H1 (cell line): ENCODE measurements at regions not wholly inside any gene's neighbourhood (a gene's known extent, or its start where the extent isn't known, plus 50 kb on each side); places are given as distances from the start of the nearest gene placed in this dataset.

Experiments used
- CTCF ChIA-PET: fragments of 300-600 bp; sonication (Branson Sonifier 250); formaldehyde crosslinking; loops from one replicate; lab custom pipeline; 2021; ENCODE audit not compliant: partially characterized antibody; lab: Charles Lee
- POLR2A ChIA-PET: fragments of 300-600 bp; sonication (Branson Sonifier 250); formaldehyde crosslinking; loops from one replicate; lab custom pipeline; 2021; ENCODE audit warnings: inconsistent platforms; ENCODE audit not compliant: partially characterized antibody; lab: Charles Lee
- DNase-seq, 2 experiments: peaks; one replicate each; pipeline versions ENCODE4 v3.0.0 to v3.0.0-alpha.2; 2010 to 2022; ENCODE audit warnings: low spot score in 2 of 2, low read depth in 1 of 2, mixed read lengths in 1 of 2
- FAIRE-seq: peaks from 2 replicates; lab custom pipeline; 2011; peaks lifted over from hg19 to GRCh38; lab: Jason Lieb, UNC
- H2AFZ ChIP-seq: 2 replicates; pipeline ENCODE4 v1.8.1; 2012; ENCODE audit warnings: low read length, inconsistent platforms
- H2AK5ac ChIP-seq: 2 replicates; pipeline ENCODE4 v1.6.1; 2013; ENCODE audit warnings: low read depth, low read length
- H2BK120ac ChIP-seq: replicated peaks from 2 replicates; pipeline ENCODE3; 2013; ENCODE audit warnings: low read depth, low read length, inconsistent platforms
- H2BK12ac ChIP-seq: 2 replicates; pipeline ENCODE4 v1.6.1; 2013; ENCODE audit warnings: low read depth, low read length
- H2BK15ac ChIP-seq: 2 replicates; pipeline ENCODE4 v1.6.1; 2013; ENCODE audit warnings: low read length
- H2BK20ac ChIP-seq: 2 replicates; pipeline ENCODE4 v1.6.1; 2013; ENCODE audit warnings: low read length
- H2BK5ac ChIP-seq: 2 replicates; pipeline ENCODE4 v1.6.1; 2013; ENCODE audit warnings: low read depth, low read length
- H3K14ac ChIP-seq: 2 replicates; pipeline ENCODE4 v1.6.1; 2013; ENCODE audit warnings: inconsistent platforms; ENCODE audit not compliant: insufficient read length
- H3K18ac ChIP-seq: 2 replicates; pipeline ENCODE4 v1.6.1; 2013; ENCODE audit warnings: low read length; ENCODE audit errors: extremely low read depth
- H3K23ac ChIP-seq: 2 replicates; pipeline ENCODE4 v1.6.1; 2013; ENCODE audit warnings: inconsistent platforms; ENCODE audit not compliant: insufficient read length
- H3K23me2 ChIP-seq: 2 replicates; pipeline ENCODE4 v1.6.1; 2013; ENCODE audit warnings: low read depth, low read length
- H3K27ac ChIP-seq: 2 replicates; pipeline ENCODE4 v1.6.1; 2011; ENCODE audit warnings: low read depth, low read length, inconsistent platforms
- H3K27me3 ChIP-seq, 4 experiments: replicated peaks in 1 of 4; 1 replicate in 1 of 4; 2 replicates in 3 of 4; pipeline versions ENCODE4 v1.6.1 to v1.8.1; 2011 to 2013; ENCODE audit warnings: low read length in 3 of 4, mild to moderate bottlenecking in 3 of 4, inconsistent platforms in 2 of 4, mixed read lengths in 2 of 4, moderate library complexity in 1 of 4; ENCODE audit not compliant: control insufficient read depth in 3 of 4, insufficient read depth in 3 of 4; ENCODE audit errors: extremely low read depth in 1 of 4
- H3K36me3 ChIP-seq, 4 experiments: 2 replicates each; pipeline versions ENCODE4 v1.6.1 to v1.8.1; 2011 to 2013; ENCODE audit warnings: mild to moderate bottlenecking in 4 of 4, low read length in 3 of 4, moderate library complexity in 2 of 4, control low read depth in 1 of 4, inconsistent platforms in 1 of 4; ENCODE audit not compliant: insufficient read depth in 4 of 4, control insufficient read depth in 2 of 4
- H3K4ac ChIP-seq: replicated peaks from 2 replicates; pipeline ENCODE3; 2013; ENCODE audit warnings: low read length, low read depth, mixed read lengths, inconsistent platforms; ENCODE audit not compliant: insufficient read length
- H3K4me1 ChIP-seq, 4 experiments: replicated peaks in 1 of 4; 1 replicate in 1 of 4; 2 replicates in 3 of 4; pipeline versions ENCODE4 v1.6.1 to v1.8.1; 2011 to 2013; ENCODE audit warnings: low read length in 3 of 4, inconsistent platforms in 2 of 4, mixed read lengths in 1 of 4; ENCODE audit not compliant: insufficient read depth in 4 of 4, control insufficient read depth in 3 of 4
- H3K4me2 ChIP-seq, 2 experiments: 2 replicates each; pipeline versions ENCODE4 v1.6.1 to v1.8.1; 2011 to 2013; ENCODE audit warnings: low read depth in 2 of 2, low read length in 2 of 2, control low read depth in 1 of 2, inconsistent platforms in 1 of 2, mild to moderate bottlenecking in 1 of 2; ENCODE audit not compliant: insufficient read depth in 1 of 2
- H3K4me3 ChIP-seq, 4 experiments: fragments of 200-600, 300-600 bp in 1 of 4; sonication (generic), shearing (Covaris generic), sonication (Bioruptor Twin) in 1 of 4; 2 replicates each; pipeline versions ENCODE4 v1.5.1 to v1.8.1; 2011 to 2016; ENCODE audit warnings: low read length in 4 of 4, low read depth in 3 of 4, control low read depth in 2 of 4, inconsistent platforms in 2 of 4, mild to moderate bottlenecking in 2 of 4, mixed read lengths in 1 of 4, moderate library complexity in 1 of 4; ENCODE audit not compliant: insufficient read depth in 2 of 4; ENCODE audit errors: extremely low read depth in 1 of 4
- H3K56ac ChIP-seq: replicated peaks from 2 replicates; pipeline ENCODE3; 2013; ENCODE audit warnings: low read depth, mild to moderate bottlenecking, mixed read lengths, low read length, inconsistent platforms; ENCODE audit not compliant: insufficient read length
- H3K79me1 ChIP-seq: 2 replicates; pipeline ENCODE4 v1.6.1; 2013; ENCODE audit warnings: low read depth, low read length, control low read depth
- H3K79me2 ChIP-seq, 2 experiments: 2 replicates each; pipeline versions ENCODE4 v1.6.1 to v1.8.1; 2012 to 2013; ENCODE audit warnings: low read length in 2 of 2, mild to moderate bottlenecking in 2 of 2, inconsistent platforms in 1 of 2; ENCODE audit not compliant: insufficient read depth in 2 of 2, control insufficient read depth in 1 of 2
- H3K9ac ChIP-seq, 4 experiments: replicated peaks in 1 of 4; 1 replicate in 1 of 4; 2 replicates in 3 of 4; pipeline versions ENCODE4 v1.6.1 to v1.8.1; 2011 to 2013; ENCODE audit warnings: low read depth in 3 of 4, low read length in 3 of 4, control low read depth in 2 of 4, mild to moderate bottlenecking in 2 of 4, moderate library complexity in 2 of 4, inconsistent platforms in 1 of 4; ENCODE audit errors: extremely low read depth in 1 of 4
- H3K9me3 ChIP-seq, 2 experiments: 2 replicates each; pipeline versions ENCODE4 v1.6.1 to v1.8.1; 2012 to 2013; ENCODE audit warnings: mild to moderate bottlenecking in 2 of 2, moderate library complexity in 2 of 2, control low read depth in 1 of 2, inconsistent platforms in 1 of 2, low read depth in 1 of 2, low read length in 1 of 2, mixed read lengths in 1 of 2; ENCODE audit not compliant: insufficient read depth in 2 of 2
- H4K20me1 ChIP-seq, 2 experiments: replicated peaks in 1 of 2; 2 replicates each; pipeline versions ENCODE3 to v1.8.1; 2011 to 2013; ENCODE audit warnings: inconsistent platforms in 2 of 2, low read length in 2 of 2, mild to moderate bottlenecking in 1 of 2; ENCODE audit not compliant: insufficient read depth in 2 of 2, control insufficient read depth in 1 of 2
- H4K5ac ChIP-seq: 2 replicates; pipeline ENCODE4 v1.6.1; 2013; ENCODE audit warnings: low read length, low read depth, mixed read lengths, inconsistent platforms; ENCODE audit not compliant: insufficient read length
- H4K8ac ChIP-seq: 2 replicates; pipeline ENCODE4 v1.8.0; 2013; ENCODE audit warnings: mild to moderate bottlenecking, moderate library complexity, low read length, inconsistent platforms; ENCODE audit not compliant: insufficient read depth; ENCODE audit errors: extremely low read depth
- H4K91ac ChIP-seq: replicated peaks from 2 replicates; pipeline ENCODE3; 2013; ENCODE audit warnings: low read length, mixed read lengths, inconsistent platforms; ENCODE audit not compliant: insufficient read length
- ASH2L ChIP-seq: fragments of 200-600, 300-600 bp; sonication (generic); IDR thresholded peaks from one replicate; pipeline ENCODE4 v1.7.1; 2017; ENCODE audit warnings: low read length
- ATF2 ChIP-seq: IDR thresholded peaks from 2 replicates; pipeline ENCODE4 v1.6.1; 2012; ENCODE audit warnings: low read length, inconsistent platforms
- BRCA1 ChIP-seq: IDR thresholded peaks from 2 replicates; pipeline ENCODE4 v1.6.1; 2012; ENCODE audit warnings: low read depth, low read length, improper control_type of control experiment
- CBX5 ChIP-seq: fragments of 300-800, 300-1000 bp; sonication (generic); IDR thresholded peaks from 2 replicates; pipeline ENCODE4 v1.7.1; 2016; ENCODE audit warnings: antibody characterized with exemption, low read length, low read depth
- CEBPB ChIP-seq: IDR thresholded peaks from 2 replicates; pipeline ENCODE4 v1.6.1; 2012; ENCODE audit warnings: low read depth, low read length
- HDAC6 ChIP-seq: IDR thresholded peaks from one replicate; pipeline ENCODE4 v1.7.1; 2012; ENCODE audit warnings: low read depth, mild to moderate bottlenecking, inconsistent platforms, low read length, moderate library complexity
- MAFK ChIP-seq: IDR thresholded peaks from 2 replicates; pipeline ENCODE4 v1.6.1; 2012; ENCODE audit warnings: low read depth, mild to moderate bottlenecking, improper control_type of control experiment, low read length
- PHF8 ChIP-seq: fragments of 200-600 bp; sonication (generic); conservative IDR thresholded peaks from 2 replicates; pipeline ENCODE4 v1.7.1; 2012; ENCODE audit warnings: low read depth, mild to moderate bottlenecking, inconsistent platforms, low read length, moderate library complexity
- RFX5 ChIP-seq: IDR thresholded peaks from 2 replicates; pipeline ENCODE4 v1.6.1; 2011; ENCODE audit warnings: low read depth, low read length, improper control_type of control experiment, borderline replicate concordance
- RXRA ChIP-seq: IDR thresholded peaks from 2 replicates; pipeline ENCODE4 v1.6.1; 2011; ENCODE audit warnings: low read depth, mild to moderate bottlenecking, low read length, moderate library complexity; ENCODE audit not compliant: insufficient read depth
- SAP30 ChIP-seq: fragments of 300-600 bp; sonication (generic); IDR thresholded peaks from 2 replicates; pipeline ENCODE4 v1.7.1; 2012; ENCODE audit warnings: low read length, moderate library complexity, mild to moderate bottlenecking, inconsistent platforms; ENCODE audit not compliant: insufficient read depth, insufficient replicate concordance
- SIRT6 ChIP-seq: IDR thresholded peaks from one replicate; pipeline ENCODE4 v1.7.1; 2012; ENCODE audit warnings: low read length, inconsistent platforms
- SP2 ChIP-seq: IDR thresholded peaks from 2 replicates; pipeline ENCODE4 v1.6.1; 2012; ENCODE audit warnings: mild to moderate bottlenecking, low read length, inconsistent platforms
- SRF ChIP-seq: IDR thresholded peaks from 2 replicates; pipeline ENCODE4 v1.6.1; 2011; ENCODE audit warnings: mild to moderate bottlenecking, low read depth, low read length, moderate library complexity
- YY1 ChIP-seq: IDR thresholded peaks from 2 replicates; pipeline ENCODE4 v1.6.1; 2011; ENCODE audit warnings: low read depth, mild to moderate bottlenecking, low read length
- WGBS, 2 experiments: shearing (Covaris generic) in 1 of 2; methylation state at CpG; one replicate each; pipeline versions ENCODE4 v1.1.6 to v1.1.7; 2013 to 2015; ENCODE audit warnings: low lambda C conversion rate in 2 of 2, mixed read lengths in 2 of 2, inconsistent platforms in 1 of 2, low coverage in 1 of 2, missing lambda C conversion rate in 1 of 2; ENCODE audit not compliant: insufficient replicate concordance in 2 of 2, insufficient coverage in 1 of 2, insufficient read length in 1 of 2; ENCODE audit errors: extremely low coverage in 1 of 2, missing lambda C conversion rate in 1 of 2; 5-methylcytosine and 5-hydroxymethylcytosine counted together

- DNase-seq (no peak), FAIRE-seq (no peak)
- Histone ChIP-seq H3K56ac (no peak overlapping the region), H4K20me1 (no peaks in the 10 kb centered on the region), H2BK15ac (no peak overlapping the region), H3K79me2 (no peaks in the 10 kb centered on the region), H2BK20ac (no peak overlapping the region), H3K18ac (no peak overlapping the region), H4K8ac (no peak overlapping the region), H3K23ac (no peak overlapping the region), H3K4ac (no peak overlapping the region), H3K27me3 (no peaks in the 10 kb centered on the region), H2AFZ (no peak overlapping the region), H3K23me2 (no peaks in the 10 kb centered on the region), H3K4me3 (no peak overlapping the region), H3K4me1 (no peaks in the 10 kb centered on the region), H2BK12ac (no peak overlapping the region), H2BK5ac (no peak overlapping the region), H3K36me3 (no peaks in the 10 kb centered on the region), H4K91ac (no peak overlapping the region), H2BK120ac (no peak overlapping the region), H3K79me1 (no peaks in the 10 kb centered on the region), H3K27ac (no peak overlapping the region), H3K4me2 (no peak overlapping the region), H3K9ac (no peak overlapping the region), H3K14ac (no peak overlapping the region), H2AK5ac (no peak overlapping the region), H3K9me3 (no peaks in the 10 kb centered on the region), H4K5ac (no peak overlapping the region)
- 70% methylated on average over 1 of the region's 1 CpG; no CpG with 5 or more reads in 1 of the 2 experiments for WGBS, 2 experiments
- ChIA-PET POLR2A (no interaction called here), CTCF (interaction anchor here (1.2 kb wide), 1 partner anchor 427 kb away, joined by 3 read pairs; no protein-coding TSS in a partner anchor)
- TF ChIP-seq YY1 (no peak), SP2 (no peak), SRF (no peak), HDAC6 (no peak), ASH2L (no peak), CEBPB (no peak), PHF8 (no peak), CBX5 (no peak), SIRT6 (no peak), RXRA (no peak), MAFK (no peak), ATF2 (no peak), SAP30 (no peak), RFX5 (no peak), BRCA1 (no peak)
Measured at GRCh38 chrX:149282909-149283308, 222.2 kb downstream of the IDS start.
